ENCODE measurements at regions not wholly inside any gene's neighbourhood (a gene's known extent, or its start where the extent isn't known, plus 50 kb on each side); places are given as distances from the start of the nearest gene placed in this dataset.

- FAIRE-seq (no peak), DNase-seq (ENCODE audit: low read depth) (no peak)
- Histone ChIP-seq H3K27ac (ENCODE audit: low read depth, low read length) (no peak overlapping the region), H2AFZ (ENCODE audit: low read depth, low read length) (no peak overlapping the region), H3K9ac (ENCODE audit: low read length) (no peak overlapping the region), H3K4me3 (ENCODE audit: insufficient read depth, low read depth, low read length) (no peak overlapping the region), H3K27me3 (ENCODE audit: insufficient read depth, low read length) (no peaks in the 10 kb centered on the region), H3K79me2 (ENCODE audit: insufficient read depth, low read length) (no peaks in the 10 kb centered on the region), H4K20me1 (ENCODE audit: insufficient read depth, low read length) (no peaks in the 10 kb centered on the region), H3K36me3 (ENCODE audit: insufficient read depth, low read length) (no peaks in the 10 kb centered on the region), H3K4me2 (ENCODE audit: low read length) (no peak overlapping the region), H3K9me3 (ENCODE audit: insufficient read depth, low read depth, low read length) (no peaks in the 10 kb centered on the region), H3K4me1 (ENCODE audit: insufficient read depth, low read length) (no peaks in the 10 kb centered on the region)
- Mint-ChIP-seq H3K9me3 (ENCODE audit: unreplicated experiment) (no peaks in the 10 kb centered on the region), H3K4me1 (ENCODE audit: low read depth, unreplicated experiment) (no peaks in the 10 kb centered on the region), H3K36me3 (ENCODE audit: low read depth, unreplicated experiment) (no peaks in the 10 kb centered on the region), H3K4me3 (ENCODE audit: unreplicated experiment) (no peak overlapping the region), H3K27me3 (ENCODE audit: low read depth, unreplicated experiment) (no peaks in the 10 kb centered on the region), H3K27ac (ENCODE audit: unreplicated experiment) (no peak overlapping the region)
- TF ChIP-seq EZH2 (IDR thresholded peaks at IDR 0.05; ENCODE audit: insufficient read depth, low read length) (no peak), CTCF (IDR thresholded peaks at IDR 0.05; ENCODE audit: insufficient read depth, low read depth, low read length) (no peak)
Measured at GRCh38 chr3:180764481-180764880, 85.2 kb upstream of the CCDC39 start.

GRCh38 chr3:180770639-180771038 lies 91.3 kb upstream of the CCDC39 start:
- no peak overlapping the region for H3K4me2 ChIP-seq (ENCODE audit: low read length)
- H3K9me3 Mint-ChIP-seq (ENCODE audit: unreplicated experiment): no peaks in the 10 kb centered on the region
- no peaks in the 10 kb centered on the region for H3K27me3 ChIP-seq (ENCODE audit: insufficient read depth, low read length)
- no peaks in the 10 kb centered on the region for H3K36me3 Mint-ChIP-seq (ENCODE audit: low read depth, unreplicated experiment)
- H3K27ac Mint-ChIP-seq (ENCODE audit: unreplicated experiment): no peak overlapping the region
- H3K27ac ChIP-seq (ENCODE audit: low read depth, low read length): no peak overlapping the region
- no peak overlapping the region for H3K4me3 ChIP-seq (ENCODE audit: insufficient read depth, low read depth, low read length)
- FAIRE-seq: no peak
- no peak overlapping the region for H3K4me3 Mint-ChIP-seq (ENCODE audit: unreplicated experiment)
- peaks cover 5% of the 10 kb centered on the region for H3K9me3 ChIP-seq (ENCODE audit: insufficient read depth, low read depth, low read length)
- no peaks in the 10 kb centered on the region for H3K27me3 Mint-ChIP-seq (ENCODE audit: low read depth, unreplicated experiment)
- no peak for DNase-seq (ENCODE audit: low read depth)
- no peaks in the 10 kb centered on the region for H3K36me3 ChIP-seq (ENCODE audit: insufficient read depth, low read length)
- no peaks in the 10 kb centered on the region for H3K4me1 ChIP-seq (ENCODE audit: insufficient read depth, low read length)
- H4K20me1 ChIP-seq (ENCODE audit: insufficient read depth, low read length): no peaks in the 10 kb centered on the region
- no peaks in the 10 kb centered on the region for H3K4me1 Mint-ChIP-seq (ENCODE audit: low read depth, unreplicated experiment)
- no peak for TF ChIP-seq EZH2 (IDR thresholded peaks at IDR 0.05; ENCODE audit: insufficient read depth, low read length)
- no peaks in the 10 kb centered on the region for H3K79me2 ChIP-seq (ENCODE audit: insufficient read depth, low read length)
- H3K9ac ChIP-seq (ENCODE audit: low read length): no peak overlapping the region
- no peak overlapping the region for H2AFZ ChIP-seq (ENCODE audit: low read depth, low read length)

GRCh38 chr3:180776433-180776832 lies 97.1 kb upstream of the CCDC39 start:
- Histone ChIP-seq H3K36me3 (ENCODE audit: insufficient read depth, low read length) (no peaks in the 10 kb centered on the region), H3K9me3 (ENCODE audit: insufficient read depth, low read depth, low read length) (peaks cover 5% of the 10 kb centered on the region), H3K9ac (ENCODE audit: low read length) (no peak overlapping the region), H3K4me3 (ENCODE audit: insufficient read depth, low read depth, low read length) (no peak overlapping the region), H4K20me1 (ENCODE audit: insufficient read depth, low read length) (no peaks in the 10 kb centered on the region), H3K79me2 (ENCODE audit: insufficient read depth, low read length) (no peaks in the 10 kb centered on the region), H3K4me1 (ENCODE audit: insufficient read depth, low read length) (no peaks in the 10 kb centered on the region), H3K27me3 (ENCODE audit: insufficient read depth, low read length) (no peaks in the 10 kb centered on the region), H3K27ac (ENCODE audit: low read depth, low read length) (no peak overlapping the region), H2AFZ (ENCODE audit: low read depth, low read length) (no peak overlapping the region), H3K4me2 (ENCODE audit: low read length) (no peak overlapping the region)
- DNase-seq (ENCODE audit: low read depth): no peak
- Mint-ChIP-seq H3K36me3 (ENCODE audit: low read depth, unreplicated experiment) (no peaks in the 10 kb centered on the region), H3K4me1 (ENCODE audit: low read depth, unreplicated experiment) (no peaks in the 10 kb centered on the region), H3K4me3 (ENCODE audit: unreplicated experiment) (no peak overlapping the region), H3K27ac (ENCODE audit: unreplicated experiment) (no peak overlapping the region), H3K27me3 (ENCODE audit: low read depth, unreplicated experiment) (no peaks in the 10 kb centered on the region), H3K9me3 (ENCODE audit: unreplicated experiment) (peaks cover 10% of the 10 kb centered on the region)
- TF ChIP-seq CTCF (IDR thresholded peaks at IDR 0.05; ENCODE audit: insufficient read depth, low read depth, low read length) (no peak), EZH2 (IDR thresholded peaks at IDR 0.05; ENCODE audit: insufficient read depth, low read length) (no peak)
- FAIRE-seq: no peak

Measured in astrocyte (in vitro differentiated cells and primary cell).